NCI-H748 treated with DMSO at 0.1 percent for 48 hours (cell line): ENCODE measurements at regions not wholly inside any gene's neighbourhood (a gene's known extent, or its start where the extent isn't known, plus 50 kb on each side); places are given as distances from the start of the nearest gene placed in this dataset.
"Not testable (repeated sequence)": the region's sequence is repeated elsewhere in the genome, so short reads cannot be mapped to it uniquely, and the experiment has no call there.

Experiments used
- DNase-seq: peaks from one replicate; lab custom pipeline; 2025; lab: John Stamatoyannopoulos, UW

DNA sequence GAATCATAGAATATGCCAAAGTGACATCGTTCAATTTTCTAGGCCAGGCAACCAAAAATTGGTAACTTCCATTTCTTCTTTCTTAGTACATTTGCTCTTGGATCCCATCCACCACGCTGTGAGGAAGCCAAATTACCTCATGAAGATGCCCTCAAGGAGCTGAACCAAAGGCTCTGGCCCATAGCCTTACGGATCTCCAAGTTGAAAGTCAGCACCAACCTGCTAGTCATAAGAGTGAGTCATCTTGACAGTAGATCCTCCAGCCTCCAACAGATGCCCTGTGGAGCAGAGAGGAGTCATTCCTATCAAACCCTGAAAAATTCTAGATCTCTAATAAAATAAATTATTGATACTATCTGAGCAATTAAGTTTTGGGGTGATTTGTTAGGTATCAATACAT lies 322.5 kb upstream of the COL8A1 start:
- DNase-seq = no peak

DNA sequence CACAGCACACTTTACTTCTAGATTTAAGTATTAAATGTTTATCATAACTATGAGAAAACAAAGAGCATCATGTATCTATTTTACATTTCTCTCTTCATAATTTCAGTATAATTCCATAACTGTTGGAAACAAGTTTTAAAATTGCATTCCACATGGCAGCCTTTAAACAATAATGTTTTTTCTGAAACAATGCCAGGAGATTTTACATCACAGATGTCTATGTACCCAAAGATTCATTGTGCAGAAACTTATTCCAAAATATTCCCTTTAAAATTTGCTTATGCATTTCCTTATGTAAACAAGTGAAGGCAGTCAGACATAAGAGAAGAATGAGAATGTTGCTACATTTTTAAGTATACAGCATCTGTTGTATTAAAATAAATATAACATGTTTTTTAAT lies 324.9 kb upstream of the COL8A1 start:
- DNase-seq = no peak

DNA sequence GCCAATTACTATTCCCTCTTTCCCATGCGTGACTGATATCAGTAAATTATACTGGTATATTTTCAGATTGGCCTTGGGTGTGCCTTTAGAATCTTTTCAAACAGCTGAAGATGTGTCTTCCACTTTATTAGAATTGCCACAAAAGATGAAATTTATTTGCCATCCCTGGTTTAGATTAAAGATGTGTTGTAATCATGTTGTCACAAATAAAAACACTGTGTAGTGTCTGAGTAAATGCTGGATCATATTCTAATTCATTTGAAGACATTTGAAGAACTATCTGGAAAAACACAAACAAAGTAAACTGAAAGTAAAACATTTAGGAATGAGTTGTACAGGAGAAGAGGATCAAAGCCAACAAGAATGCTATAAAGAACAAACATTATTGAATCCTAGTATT lies 339.7 kb upstream of the COL8A1 start:
- DNase-seq = no peak

DNA sequence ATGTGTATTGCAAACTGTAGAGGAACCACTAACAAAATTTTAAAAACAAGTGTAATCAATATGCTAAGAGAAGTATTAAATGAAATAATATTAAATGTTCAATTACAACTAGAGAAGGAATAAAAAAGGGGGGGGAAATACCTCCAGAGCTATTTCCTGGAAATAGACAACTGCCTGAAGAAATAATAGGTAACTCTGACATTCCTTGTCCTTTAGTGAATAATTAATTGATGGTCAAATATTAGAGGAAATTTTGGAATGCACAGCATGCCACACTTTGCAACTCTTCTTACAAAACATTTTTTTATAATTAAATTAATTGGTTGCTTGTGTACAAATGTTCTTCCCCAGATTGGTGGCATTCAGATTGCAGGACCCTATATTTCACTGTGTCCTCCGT lies 342.6 kb upstream of the COL8A1 start:
- no peak for DNase-seq

DNA sequence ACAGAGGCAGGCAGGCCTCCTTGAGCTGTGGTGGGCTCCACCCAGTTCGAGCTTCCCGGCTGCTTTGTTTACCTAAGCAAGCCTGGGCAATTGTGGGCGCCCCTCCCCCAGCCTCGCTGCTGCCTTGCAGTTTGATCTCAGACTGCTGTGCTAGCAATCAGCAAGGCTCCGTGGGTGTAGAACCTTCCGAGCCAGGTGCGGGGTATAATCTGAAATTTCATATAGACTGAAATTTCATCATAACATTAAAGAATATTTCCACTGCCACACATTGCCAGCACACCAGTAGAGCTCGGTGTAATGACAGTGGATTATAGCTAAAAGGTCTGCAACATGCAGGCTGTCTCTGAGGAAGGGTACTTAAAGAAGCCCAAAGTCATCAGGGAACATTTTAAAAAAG lies 344.3 kb upstream of the COL8A1 start:
- DNase-seq = not testable (repeated sequence)

DNA sequence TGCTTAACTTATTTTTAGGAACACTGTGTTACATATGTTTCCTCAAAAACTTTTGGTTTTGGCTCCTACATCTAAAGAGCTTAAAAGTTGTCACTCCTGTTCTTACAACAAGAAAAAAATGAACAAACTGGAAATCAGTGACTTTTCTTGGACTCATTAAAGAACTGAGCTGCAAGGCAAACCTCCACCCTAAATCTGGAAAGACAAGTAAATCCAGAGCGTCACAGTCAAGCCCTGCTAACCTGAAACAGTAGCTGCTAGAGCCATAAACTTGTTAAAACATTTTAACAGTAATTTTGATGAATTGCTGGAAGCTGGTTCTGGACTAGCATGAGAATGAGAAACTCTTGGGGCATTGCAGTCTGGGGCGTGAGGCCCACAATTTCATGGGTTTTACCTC lies 350.5 kb upstream of the COL8A1 start:
- no peak for DNase-seq

DNA sequence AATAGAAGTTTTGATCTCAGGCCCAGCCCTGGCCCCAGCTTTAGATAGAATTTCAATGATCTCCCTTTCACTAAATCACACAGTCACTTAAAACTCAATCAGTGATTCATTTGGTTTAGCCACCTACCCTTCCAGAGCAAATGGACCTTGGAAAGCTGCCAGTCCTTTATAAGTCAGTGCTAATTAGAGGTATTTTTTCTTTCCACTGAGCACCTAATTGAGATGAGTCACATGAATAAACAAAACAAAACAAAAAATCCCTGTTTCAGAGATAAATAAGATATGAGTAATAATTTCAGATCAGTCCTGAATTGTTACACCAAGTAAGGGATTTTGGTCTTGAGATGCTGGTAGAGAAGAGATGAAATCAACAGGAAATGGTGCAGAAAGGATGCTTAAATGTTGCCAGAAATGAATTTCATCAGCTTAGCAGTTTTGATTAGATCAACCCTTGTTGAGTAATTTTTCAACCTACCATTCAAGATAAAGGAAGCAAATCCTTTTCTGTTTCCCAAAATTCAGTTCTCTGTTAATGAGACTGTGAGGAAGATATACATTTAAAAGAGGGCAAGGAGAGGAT lies 352.0 kb upstream of the COL8A1 start:
- peak; percentile 66 for DNase-seq

DNA sequence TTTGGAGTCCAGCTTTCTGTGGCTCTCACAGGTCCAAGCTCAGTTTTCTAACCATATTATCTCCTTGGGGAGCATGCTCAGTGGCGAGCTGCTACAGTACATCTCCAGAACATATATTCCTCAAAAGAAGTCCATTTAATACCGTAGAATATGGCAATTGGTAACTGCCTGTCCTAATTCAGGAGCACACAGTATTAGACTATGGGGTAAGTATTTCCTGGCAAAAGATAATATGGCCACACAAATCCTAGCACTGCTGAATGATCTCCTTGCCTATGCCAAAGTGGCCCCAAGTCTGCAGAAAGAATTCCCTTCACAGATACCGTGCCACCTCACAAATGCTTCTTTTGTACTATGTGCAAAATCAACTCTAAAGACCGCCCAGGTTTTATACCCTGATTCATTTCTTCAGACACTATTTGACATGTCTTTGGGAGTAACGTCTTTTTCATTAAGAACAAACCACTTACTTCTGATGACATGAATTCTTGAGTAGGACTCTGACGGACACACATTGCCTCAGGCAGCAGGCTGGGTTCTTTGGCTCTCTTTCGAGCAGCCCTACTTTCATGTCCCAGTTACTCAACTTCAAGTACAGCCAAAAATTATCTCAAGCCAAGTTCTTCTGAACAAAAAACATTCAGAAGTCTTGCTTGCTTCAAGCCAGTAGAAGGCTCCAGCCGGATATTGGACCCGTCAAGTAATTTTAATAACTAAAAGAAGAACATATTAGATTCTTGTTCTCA lies 368.3 kb upstream of the DCBLD2 start:
- DNase-seq = no peak

DNA sequence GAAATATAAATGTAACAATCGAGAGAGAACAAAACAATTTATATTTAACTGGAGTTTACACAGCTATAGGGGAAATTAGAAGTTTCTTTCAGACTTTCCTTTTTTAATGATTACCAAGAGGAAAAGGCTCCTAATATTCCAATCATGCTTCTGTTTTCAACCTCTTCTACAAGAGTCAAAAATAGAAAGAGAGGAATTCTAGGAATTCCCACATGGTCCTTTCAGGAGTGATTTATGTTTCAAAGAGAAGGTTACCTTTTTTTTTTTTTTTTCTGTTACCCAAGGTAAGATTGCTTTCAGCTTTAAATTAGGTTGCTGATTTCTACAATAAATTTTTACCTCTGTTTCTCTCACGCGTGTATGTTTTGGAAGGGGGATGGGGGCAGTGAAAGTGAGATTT lies 355.3 kb upstream of the DCBLD2 start:
- DNase-seq = no peak

DNA sequence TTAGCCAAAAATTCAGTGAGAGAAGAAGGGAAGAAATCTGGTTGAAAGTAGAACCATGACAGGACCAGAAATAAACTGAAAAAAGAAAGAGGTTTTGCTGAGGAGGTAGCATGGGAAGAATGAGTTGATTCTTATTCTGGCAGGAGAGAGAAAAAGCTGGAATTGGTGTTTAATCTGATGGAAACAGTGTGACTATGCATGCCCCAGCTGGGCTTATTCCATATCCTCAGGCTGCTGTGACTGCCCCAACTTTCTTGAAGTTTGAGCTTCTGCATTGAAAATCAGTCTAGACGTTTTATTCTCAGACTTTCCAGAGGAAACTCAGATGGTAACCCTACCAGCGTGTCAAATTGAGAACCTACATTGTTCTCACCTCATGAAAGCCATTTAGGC lies 352.5 kb upstream of the DCBLD2 start:
- no peak for DNase-seq

DNA sequence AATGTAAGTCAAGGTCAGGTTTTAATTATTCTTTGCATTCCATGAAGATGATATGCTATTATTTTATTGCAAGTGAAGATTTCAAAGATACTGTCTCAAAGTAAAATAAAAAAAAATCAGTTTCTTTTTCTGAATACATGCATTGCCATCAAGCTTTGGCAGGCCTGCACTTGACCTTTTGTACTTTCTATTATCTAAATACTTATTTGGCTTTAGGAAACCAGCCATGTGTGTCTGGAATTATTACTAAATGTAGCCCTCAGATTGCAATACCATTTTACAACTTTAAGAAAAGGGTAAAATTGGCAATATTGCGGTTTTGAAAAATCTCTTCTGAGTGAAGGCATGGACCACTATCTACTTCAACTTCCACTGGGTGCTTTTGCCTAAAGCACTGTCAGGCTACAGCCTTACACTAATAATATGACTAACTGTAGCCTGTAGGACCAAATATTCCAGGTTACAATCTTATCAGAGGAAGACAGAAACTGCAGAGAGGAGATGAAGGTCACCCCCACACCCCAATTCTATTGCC lies 349.4 kb upstream of the DCBLD2 start:
- DNase-seq = no peak

DNA sequence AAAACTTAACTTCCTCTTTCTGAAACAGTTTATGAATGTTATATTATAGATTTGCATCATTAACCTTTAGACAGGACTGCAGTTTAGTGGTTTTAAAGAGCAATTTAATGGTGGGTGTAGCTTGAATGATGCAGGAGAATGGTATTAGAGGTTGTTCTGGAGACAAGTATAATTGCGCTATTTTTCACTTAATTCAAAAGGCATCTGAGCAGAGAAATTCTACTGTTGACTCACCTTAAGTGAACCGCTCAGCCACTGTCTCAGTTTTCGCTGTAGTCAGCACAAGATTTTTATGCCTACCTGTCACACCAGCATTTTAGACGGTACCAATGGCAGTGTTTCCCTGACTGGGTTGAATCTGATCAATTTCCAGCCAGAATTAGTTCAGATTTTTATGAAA lies 348.8 kb upstream of the DCBLD2 start:
- no peak for DNase-seq

DNA sequence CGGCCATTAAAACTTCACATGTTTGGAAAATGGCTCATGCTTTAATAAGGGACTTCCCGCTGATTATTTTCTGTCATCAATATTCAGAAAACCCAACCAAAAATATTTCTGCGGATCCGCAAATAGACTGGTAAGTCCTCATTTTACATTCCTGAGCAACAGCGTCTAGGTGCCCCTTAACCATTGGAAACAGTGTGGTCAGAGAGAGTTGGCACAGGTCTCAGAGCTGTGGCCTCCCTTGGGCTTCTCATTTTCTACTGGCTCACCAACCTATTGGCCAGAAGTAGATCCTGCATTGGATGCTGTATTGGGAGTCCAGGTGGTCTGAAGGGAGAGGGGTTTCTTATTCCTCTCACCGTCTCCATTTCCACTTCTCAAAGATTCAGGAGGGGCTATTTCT lies 348.1 kb upstream of the DCBLD2 start:
- no peak for DNase-seq

DNA sequence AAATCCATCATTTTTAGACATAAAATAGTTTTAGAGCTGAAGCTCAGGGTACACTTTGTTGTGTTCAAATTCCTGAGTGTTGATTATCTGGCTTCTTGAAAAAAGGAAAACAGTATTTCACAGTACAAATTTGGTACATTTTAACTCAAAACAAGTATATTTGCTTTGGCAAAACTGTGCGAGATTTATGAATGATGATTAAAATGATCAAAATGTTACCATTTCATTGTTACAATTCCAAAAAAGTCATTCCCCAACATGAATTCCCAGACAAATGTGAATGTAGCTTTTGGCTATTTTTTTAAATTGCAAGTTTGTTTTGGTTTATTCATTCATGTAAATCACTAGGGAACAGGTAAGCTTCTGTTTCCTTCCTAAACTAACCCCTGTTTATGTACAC lies 347.4 kb upstream of the DCBLD2 start:
- no peak for DNase-seq

DNA sequence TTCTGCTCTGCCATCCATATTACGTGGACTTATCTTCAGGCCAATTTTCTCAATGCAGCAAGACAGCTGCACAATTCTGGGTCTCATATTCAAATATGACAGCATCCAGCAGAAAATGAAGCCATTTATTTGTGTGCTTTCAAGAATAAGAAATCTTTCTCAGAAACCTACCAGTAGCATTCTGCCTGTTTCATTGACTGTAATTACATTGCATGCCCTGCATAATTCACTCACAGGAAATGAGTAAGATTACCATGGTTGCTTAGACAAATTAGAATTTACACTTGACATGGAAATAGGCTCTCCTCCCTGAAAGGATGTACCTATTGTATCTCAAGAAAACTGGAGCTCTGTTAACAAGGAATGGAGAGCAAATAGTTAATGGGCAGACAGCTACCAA lies 346.6 kb upstream of the DCBLD2 start:
- no peak for DNase-seq

DNA sequence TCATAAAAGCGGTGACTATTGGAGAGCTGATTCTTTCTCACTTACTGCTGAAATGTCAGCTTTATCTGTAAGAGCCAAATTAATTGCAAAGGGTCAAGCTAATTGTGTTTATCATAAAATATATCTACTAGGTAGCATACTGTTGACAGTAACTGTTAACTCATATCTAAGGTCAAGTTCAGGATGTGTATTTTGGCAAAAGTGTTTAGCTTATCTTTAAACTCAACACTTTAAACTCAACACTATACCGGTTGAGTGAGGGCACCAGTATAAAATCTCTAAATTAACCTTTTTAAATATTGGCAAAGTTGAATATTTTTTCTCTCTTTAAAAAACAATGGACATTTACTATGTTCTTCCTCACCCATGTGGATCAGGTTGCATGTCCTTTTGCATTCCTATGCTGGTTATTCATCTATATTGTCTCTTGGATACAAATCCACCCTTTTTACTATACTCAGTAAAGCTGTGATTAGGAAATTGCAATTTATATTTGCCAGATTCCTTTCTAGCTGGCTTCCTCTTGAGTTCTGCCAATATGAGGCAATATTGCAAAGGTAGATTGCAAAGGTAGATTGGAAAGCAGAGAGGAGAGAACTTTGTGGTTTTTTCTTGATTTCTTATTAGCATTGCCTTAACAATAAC lies 344.6 kb upstream of the DCBLD2 start:
- no peak for DNase-seq

DNA sequence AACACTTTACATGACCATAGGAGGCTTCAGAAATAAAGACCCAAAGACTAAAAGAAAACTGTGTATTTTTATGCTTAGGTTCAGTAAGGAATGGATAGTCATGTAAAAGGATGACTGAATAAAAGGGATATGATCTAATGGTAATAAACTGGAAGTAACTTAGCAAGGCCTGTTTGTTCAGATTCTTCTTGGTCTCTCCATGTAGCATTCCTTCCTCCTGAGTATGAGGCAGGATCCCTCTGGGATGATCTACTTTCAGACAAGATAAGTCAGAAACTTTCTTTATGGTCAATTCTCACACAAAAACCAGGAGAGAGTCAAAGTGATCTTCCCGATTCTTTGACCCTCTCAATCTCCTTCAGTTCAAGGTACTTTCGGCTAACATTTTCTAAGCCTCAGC lies 340.8 kb upstream of the DCBLD2 start:
- DNase-seq = no peak

DNA sequence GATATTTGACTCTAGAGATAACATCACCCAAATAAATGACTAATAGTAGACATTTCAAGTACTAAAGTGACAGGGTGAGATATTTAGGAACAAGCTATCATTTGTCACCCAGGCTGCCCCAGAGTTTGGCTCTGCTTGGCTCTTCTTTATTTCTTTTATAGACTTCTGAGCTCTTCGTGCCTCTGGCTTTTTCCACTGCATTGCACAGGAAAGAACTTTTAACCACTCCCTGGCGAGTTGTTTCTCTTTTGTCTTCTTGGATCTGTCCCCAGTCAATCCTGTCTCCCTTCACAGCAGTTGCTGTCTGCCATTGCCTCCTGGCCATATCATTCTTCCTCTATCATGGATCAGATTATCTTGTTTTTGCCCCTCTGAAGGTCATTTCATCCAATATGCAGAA lies 339.2 kb upstream of the DCBLD2 start:
- DNase-seq = no peak

DNA sequence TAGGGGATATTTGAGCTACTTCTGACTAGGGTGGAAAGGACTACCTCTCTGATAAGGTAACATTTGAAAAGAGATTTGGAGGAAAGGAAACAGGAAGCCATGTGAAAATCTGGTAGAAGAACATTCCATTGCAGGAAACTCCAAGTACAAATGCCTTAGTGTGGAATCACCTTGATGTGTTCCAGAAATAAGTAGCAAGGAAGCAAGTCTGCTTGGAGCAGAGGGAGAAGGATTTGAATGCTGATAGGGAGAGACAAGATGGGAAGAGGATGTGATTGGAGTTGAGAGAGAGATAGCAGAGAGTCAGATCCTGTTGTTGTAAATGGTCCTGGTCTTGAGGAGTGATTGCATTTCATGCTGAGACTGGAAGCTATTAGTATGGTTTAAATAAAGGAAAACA lies 335.1 kb upstream of the DCBLD2 start:
- DNase-seq = no peak

DNA sequence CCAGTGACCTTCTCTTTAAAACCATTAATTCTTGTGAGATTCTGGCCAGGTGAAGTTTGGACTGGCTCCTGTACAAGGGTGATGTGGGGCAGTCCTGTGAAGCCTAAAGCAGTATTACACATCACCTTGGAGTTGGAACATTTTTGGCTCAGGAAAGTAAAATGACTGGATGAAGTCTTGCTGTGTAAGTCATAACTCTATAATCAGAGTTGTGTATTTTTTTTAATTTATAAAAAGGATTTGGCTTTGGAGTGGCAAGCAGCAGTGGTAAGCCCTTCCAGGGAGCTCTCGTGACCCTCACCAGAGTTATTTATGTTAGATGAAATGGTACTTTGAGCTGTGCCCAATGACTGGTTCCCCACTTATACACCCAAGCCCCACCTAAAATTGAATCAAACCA lies 331.2 kb upstream of the DCBLD2 start:
- DNase-seq = no peak

DNA sequence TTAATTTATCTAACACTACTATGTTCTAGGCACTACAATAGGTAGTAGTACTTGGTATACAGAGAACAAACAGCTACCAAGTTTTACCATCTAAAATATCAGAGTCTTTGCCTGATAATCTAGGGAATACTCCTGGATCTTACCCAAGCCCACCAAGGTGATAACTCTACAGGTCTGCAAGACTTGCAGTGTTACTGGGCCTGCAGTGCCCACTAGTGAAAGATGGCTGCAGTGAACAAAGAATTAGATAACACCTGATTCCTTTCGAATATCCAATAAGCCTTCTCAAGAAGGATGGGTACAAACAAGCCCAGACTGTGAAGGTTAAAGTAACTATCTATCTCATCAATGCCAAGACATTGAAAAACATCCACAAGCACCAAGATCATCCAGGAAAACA lies 317.0 kb upstream of the DCBLD2 start:
- DNase-seq = no peak

DNA sequence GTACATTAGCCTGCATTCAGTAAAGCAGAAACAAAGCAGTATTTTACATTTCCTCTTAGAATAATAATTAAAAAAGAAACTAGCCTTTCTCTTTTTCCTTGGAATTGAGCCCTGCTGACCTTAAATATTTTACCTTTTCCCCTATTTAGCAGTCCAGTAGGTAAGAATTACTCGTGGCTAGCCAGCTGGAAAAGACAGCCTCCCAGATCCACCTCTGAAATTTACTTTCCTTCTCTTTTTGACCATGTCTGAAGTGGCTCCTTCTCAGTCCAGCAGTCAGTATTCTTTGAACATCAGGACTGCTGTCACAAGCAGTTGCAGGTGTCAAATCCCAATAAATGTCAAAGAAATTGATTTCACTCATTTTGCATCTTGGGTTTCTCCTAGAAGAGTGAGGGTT lies 311.5 kb upstream of the DCBLD2 start:
- no peak for DNase-seq

DNA sequence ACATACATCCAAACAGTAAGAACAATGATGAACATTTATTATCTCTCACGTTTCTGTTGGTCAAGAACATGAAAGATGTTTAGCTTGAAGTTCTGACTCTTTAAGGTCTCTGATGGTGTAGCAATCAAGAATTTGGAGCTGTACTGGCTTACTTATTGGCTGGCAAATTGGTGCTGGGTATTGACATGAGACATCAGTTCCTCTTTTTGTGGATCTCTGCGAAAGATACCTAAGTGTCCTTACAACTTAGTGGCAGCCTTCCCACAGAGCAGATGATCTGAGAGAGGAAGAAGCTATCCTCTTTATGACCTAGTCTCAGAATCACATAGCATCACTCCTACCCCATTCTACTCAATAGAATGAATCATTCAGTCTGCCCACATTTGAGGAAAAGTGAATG lies 309.8 kb upstream of the DCBLD2 start:
- DNase-seq = no peak

DNA sequence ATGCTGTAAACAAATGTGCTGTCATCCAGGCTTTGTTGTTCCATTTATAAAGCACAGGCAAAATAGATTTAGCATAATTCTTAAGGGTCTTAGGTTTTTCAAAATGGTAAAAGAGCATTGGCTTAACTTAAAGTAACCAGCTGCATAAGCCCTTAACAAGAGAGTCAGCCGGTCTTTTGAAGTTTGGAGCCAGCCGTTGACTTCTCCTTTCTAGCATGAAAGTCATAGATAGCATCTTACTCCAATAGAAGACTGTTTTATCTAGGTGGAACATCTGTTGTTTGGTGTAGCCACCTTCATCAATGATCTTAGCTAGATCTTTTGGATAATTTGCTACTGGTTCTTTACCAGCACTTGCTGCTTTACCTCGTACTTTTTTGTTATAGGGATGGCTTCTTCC lies 297.5 kb upstream of the DCBLD2 start:
- no peak for DNase-seq
